ENCODE measurements at regions not wholly inside any gene's neighbourhood (a gene's known extent, or its start where the extent isn't known, plus 50 kb on each side); places are given as distances from the start of the nearest gene placed in this dataset.

DNA sequence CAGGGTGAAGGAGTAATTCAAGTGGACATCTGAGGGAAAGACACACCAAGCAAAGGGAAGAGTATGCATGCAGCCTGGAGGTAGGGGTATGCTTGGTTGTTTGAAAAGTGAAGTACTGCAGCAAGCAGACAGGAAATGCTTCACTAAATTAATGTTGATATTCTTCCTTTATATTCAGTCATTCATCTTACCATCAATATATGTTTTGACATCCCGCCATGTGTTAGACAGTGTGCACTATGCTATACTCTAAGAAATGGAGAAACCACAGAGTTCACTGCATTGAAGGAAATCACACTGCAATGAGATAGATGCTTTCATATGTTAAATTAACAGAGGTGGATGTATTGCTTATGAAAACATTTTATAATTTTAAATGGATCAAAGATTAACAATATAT, 82.9 kb downstream of the HSPA13 start:
- intact Hi-C loops (cut with micrococcal nuclease; ENCODE audit: unreplicated experiment), result no loop called here
- ChIA-PET CTCF (no interaction called here), POLR2A (ENCODE audit: unreplicated experiment) (no interaction called here)
- Histone ChIP-seq H3K79me2 (ENCODE audit: low read depth) (no peaks in the 10 kb centered on the region), H3K27ac (no peak overlapping the region), H3K4me2 (no peak overlapping the region), H3F3A (ENCODE audit: insufficient read depth, low read depth) (no peaks in the 10 kb centered on the region), H3K36me3 (ENCODE audit: low read depth) (no peaks in the 10 kb centered on the region), H3K27me3 (ENCODE audit: insufficient read depth, low read depth) (no peaks in the 10 kb centered on the region), H3K9me2 (ENCODE audit: insufficient read depth) (no peaks in the 10 kb centered on the region), H3K9me3 (ENCODE audit: insufficient read depth, low read depth) (no peaks in the 10 kb centered on the region), H2AFZ (no peak overlapping the region), H3K4me1 (replicated peaks; ENCODE audit: insufficient read depth) (0 out of 2 replicates have a peak, but pooled peaks cover 6% of the 10 kb centered on the region), H4K20me1 (ENCODE audit: insufficient read depth) (no peaks in the 10 kb centered on the region; the same call in 1 of the 2 replicates), H3K4me3 (no peak overlapping the region)
- no peak for DNase-seq
- BruUV-seq (replicated peaks), result no TSS peak
- TF ChIP-seq, protein P1, sequence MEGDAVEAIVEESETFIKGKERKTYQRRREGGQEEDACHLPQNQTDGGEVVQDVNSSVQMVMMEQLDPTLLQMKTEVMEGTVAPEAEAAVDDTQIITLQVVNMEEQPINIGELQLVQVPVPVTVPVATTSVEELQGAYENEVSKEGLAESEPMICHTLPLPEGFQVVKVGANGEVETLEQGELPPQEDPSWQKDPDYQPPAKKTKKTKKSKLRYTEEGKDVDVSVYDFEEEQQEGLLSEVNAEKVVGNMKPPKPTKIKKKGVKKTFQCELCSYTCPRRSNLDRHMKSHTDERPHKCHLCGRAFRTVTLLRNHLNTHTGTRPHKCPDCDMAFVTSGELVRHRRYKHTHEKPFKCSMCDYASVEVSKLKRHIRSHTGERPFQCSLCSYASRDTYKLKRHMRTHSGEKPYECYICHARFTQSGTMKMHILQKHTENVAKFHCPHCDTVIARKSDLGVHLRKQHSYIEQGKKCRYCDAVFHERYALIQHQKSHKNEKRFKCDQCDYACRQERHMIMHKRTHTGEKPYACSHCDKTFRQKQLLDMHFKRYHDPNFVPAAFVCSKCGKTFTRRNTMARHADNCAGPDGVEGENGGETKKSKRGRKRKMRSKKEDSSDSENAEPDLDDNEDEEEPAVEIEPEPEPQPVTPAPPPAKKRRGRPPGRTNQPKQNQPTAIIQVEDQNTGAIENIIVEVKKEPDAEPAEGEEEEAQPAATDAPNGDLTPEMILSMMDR (conservative IDR thresholded peaks at IDR 0.05), result no peak
- TF ChIP-seq EZH2 (IDR thresholded peaks at IDR 0.05; ENCODE audit: low read depth), result no peak

DNA sequence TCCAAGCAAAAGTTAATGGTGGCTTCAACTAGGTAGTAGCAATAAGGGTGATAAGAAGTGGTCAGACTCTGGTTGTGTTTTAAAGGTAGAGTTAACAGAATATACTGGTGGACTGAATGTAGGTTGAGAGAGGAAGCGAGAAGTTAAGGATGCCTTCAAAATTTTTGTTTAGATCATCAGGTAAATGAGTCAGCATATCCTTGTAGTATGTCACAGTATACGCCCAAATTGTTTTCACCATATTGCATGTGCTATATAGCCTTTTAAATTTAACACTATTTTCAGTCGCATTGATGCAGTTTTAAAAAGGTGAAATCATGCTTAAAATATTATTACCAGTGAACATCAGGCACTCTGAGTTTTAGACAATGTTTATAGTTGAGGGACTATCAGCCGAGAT, 74.6 kb downstream of the RBM11 start:
- Histone ChIP-seq H3F3A (ENCODE audit: insufficient read depth, low read depth) (no peaks in the 10 kb centered on the region), H3K4me2 (no peak overlapping the region), H3K79me2 (ENCODE audit: low read depth) (no peaks in the 10 kb centered on the region), H3K27me3 (ENCODE audit: insufficient read depth, low read depth) (no peaks in the 10 kb centered on the region), H3K4me1 (replicated peaks; ENCODE audit: insufficient read depth) (no peaks in the 10 kb centered on the region), H2AFZ (no peak overlapping the region), H3K9me2 (ENCODE audit: insufficient read depth) (no peaks in the 10 kb centered on the region), H4K20me1 (ENCODE audit: insufficient read depth) (no peaks in the 10 kb centered on the region), H3K4me3 (no peak overlapping the region), H3K9me3 (ENCODE audit: insufficient read depth, low read depth) (no peaks in the 10 kb centered on the region), H3K27ac (no peak overlapping the region), H3K36me3 (ENCODE audit: low read depth) (no peaks in the 10 kb centered on the region)
- no peak for DNase-seq
- ChIA-PET POLR2A (ENCODE audit: unreplicated experiment) (no interaction called here), CTCF (interaction anchor here (0.5 kb wide), 1 partner anchor 447 kb away, joined by 3 read pairs; no protein-coding TSS in a partner anchor)
- TF ChIP-seq, protein P1 (conservative IDR thresholded peaks at IDR 0.05), result no peak
- no peak for TF ChIP-seq EZH2 (IDR thresholded peaks at IDR 0.05; ENCODE audit: low read depth)
- intact Hi-C loops (cut with micrococcal nuclease; ENCODE audit: unreplicated experiment), result no loop called here
- no TSS peak for BruUV-seq (replicated peaks)

DNA sequence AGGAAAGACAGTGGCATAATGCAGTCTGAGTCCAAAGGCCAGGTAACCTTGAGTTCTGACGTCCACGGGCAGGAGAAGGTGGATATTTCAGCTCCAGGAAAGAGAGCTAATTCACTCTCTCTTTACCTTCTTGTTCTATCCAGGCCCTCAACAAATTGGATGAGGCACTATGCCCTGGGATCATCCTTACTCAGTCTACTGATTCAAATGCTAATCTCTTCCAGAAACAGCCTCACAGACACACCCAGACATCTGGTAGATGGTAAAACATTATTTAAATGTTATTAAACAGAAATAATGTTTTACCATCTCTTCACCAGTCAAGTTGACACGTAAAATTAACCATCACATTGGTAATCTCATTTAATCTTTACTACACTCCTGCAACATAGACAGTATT, 73.0 kb downstream of the RBM11 start:
- Histone ChIP-seq H3K79me2 (ENCODE audit: low read depth) (no peaks in the 10 kb centered on the region), H3K36me3 (ENCODE audit: low read depth) (no peaks in the 10 kb centered on the region), H2AFZ (no peak overlapping the region), H3K9me2 (ENCODE audit: insufficient read depth) (no peaks in the 10 kb centered on the region), H3K4me2 (no peak overlapping the region), H3K27ac (no peak overlapping the region), H3K9me3 (ENCODE audit: insufficient read depth, low read depth) (no peaks in the 10 kb centered on the region), H3K4me1 (replicated peaks; ENCODE audit: insufficient read depth) (no peaks in the 10 kb centered on the region), H4K20me1 (ENCODE audit: insufficient read depth) (no peaks in the 10 kb centered on the region), H3K27me3 (ENCODE audit: insufficient read depth, low read depth) (no peaks in the 10 kb centered on the region), H3F3A (ENCODE audit: insufficient read depth, low read depth) (no peaks in the 10 kb centered on the region), H3K4me3 (no peak overlapping the region)
- intact Hi-C loops (cut with micrococcal nuclease; ENCODE audit: unreplicated experiment), result no loop called here
- BruUV-seq (replicated peaks), result no TSS peak
- no peak for DNase-seq
- TF ChIP-seq, protein P1 (conservative IDR thresholded peaks at IDR 0.05), result no peak
- TF ChIP-seq EZH2 (IDR thresholded peaks at IDR 0.05; ENCODE audit: low read depth), result no peak
- CTCF ChIA-PET, result no interaction called here
- POLR2A ChIA-PET (ENCODE audit: unreplicated experiment), result no interaction called here
